SKM-1 (cell line): ENCODE measurements at regions not wholly inside any gene's neighbourhood (a gene's known extent, or its start where the extent isn't known, plus 50 kb on each side); places are given as distances from the start of the nearest gene placed in this dataset.

Experiments used
- DNase-seq: peaks from one replicate; lab custom pipeline; 2025; ENCODE audit not compliant: unreplicated experiment; lab: John Stamatoyannopoulos, UW

DNA sequence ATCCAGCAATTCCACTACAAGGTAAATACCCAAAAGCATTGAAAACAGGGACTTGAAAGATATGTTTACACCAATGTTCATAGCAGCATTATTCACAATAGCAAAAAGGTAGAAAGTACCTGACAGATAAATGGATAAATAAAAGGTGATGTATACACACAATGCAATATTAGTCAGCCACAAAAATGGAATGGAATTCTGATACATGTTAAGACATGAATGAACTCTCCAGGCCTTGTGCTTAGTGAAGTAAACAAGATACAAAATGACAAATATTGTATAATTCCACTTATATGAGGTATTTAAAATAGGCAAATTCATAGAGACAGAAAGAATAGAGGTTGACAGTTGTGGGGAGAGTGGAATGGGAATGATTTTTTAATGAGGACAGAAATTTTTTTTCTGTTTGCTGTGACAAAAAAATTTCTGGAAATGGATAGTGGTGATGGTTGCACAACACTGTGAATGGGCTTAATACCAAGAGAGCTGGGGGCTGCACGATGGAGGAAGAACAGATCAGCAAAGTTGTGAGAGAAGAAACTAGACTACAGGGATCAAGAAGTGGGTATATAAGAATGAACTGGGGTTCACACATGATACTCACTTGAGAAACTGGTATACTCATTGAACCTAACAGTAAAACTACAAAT lies 137.2 kb downstream of the MZT1 start:
- DNase-seq, result no peak

- DNase-seq, result no peak
These were observed 140.9 kb downstream of the MZT1 start for GRCh38 chr13:72586518-72586917.

- DNase-seq, result no peak
These were observed 142.2 kb downstream of the MZT1 start for GRCh38 chr13:72585254-72585653.

- no peak for DNase-seq
These were observed 156.2 kb downstream of the MZT1 start for GRCh38 chr13:72571191-72571590.

GRCh38 chr13:72570019-72570418 lies 157.4 kb downstream of the MZT1 start:
- DNase-seq, result no peak

DNA sequence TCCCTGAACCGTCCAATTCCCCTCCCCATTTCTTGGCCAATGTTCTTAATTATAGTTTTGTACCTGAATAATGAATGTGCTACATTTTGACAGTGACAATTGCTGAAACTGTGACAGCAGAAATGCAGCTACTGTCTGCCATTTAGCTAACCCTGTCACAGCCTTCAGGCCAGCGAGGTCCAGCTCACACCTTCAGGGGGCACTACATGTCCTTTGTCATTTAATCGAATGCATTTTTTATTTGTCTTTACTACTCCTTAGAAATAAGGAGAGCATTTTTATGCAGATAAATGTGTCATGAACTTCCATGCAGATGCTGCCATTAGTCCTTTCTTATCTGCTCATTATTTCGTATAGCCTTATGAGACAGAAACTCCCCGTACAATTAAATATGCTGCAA lies 159.9 kb downstream of the MZT1 start:
- no peak for DNase-seq

DNA sequence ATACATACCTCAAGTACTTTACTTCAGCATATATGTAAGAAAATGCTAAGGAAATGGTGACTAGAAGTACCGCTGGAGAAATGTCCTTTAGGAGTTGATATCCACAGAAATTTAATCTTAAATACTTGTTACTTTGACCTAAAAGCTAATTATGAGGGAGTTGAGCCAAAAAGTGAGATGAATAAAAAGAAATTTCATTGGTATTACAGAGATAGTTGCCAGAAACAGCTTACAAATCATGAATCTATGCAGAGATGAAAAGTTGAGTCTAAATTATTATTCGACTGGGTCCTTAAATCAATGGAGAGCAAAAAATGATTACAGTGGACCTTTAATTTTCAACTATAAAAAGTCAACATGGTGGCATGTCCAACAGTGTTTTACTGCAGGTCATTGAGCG lies 160.9 kb downstream of the MZT1 start:
- DNase-seq, result no peak

- peak; percentile 11 for DNase-seq
These were observed 161.5 kb downstream of the MZT1 start for GRCh38 chr13:72565893-72566292.

- no peak for DNase-seq
These were observed 164.7 kb downstream of the MZT1 start for GRCh38 chr13:72562686-72563085.

GRCh38 chr13:72561791-72562190 lies 165.6 kb downstream of the MZT1 start:
- no peak for DNase-seq

DNA sequence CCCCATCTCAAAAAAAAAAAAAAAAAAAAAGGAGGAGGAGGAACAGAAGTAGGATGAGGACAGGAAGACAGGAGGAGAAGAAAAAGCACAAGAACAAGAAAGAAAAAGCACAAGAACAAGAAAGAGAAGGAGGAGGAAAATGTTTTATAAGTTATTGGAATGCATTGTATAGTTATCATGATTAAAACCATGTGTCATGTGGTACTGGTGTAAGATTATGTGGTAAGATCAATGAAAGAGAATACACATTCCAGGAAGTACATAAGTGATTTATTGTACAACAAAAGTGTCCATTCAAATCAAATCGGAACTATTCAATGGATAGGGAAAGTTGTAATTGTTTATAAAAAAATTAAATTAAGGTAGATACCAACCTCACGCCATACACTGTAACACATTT lies 167.7 kb downstream of the MZT1 start:
- no peak for DNase-seq

DNA sequence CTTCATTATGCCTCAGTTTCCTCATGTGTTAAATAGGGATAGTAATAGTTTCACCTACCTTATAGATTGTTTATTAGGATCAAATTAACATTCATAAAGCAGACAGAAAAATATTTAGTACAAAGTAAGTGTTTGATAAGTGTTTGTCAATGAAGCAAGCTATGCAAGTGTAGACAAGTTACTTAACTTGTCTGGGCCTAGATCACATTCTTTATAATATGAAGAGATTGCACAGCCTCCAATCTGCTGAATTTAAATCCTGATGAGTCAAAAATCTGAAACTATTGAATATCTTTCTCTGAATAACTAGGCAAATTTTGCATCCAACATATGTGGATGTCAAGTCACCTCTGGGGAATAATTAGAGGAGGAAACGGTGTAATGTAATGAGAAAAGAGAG lies 170.5 kb downstream of the MZT1 start:
- DNase-seq, result no peak

DNA sequence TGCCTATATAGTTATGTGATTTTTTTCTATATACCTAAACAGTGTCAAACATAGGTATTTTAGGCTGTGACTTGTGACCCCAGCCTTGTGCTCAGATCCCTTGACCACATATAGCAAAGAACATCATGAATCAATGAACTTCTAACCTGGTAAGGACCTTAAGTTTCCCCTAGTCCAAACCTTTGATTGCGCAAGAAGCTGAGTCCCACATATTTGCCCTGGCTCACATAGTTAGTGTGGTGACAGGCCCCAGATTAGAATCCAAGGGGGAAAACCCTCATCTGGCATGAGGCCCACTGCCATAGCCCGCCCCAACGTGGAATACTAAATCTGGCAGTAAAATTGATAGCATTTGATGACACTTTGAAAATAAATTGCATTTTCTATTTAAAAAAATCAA lies 171.8 kb downstream of the MZT1 start:
- no peak for DNase-seq

DNA sequence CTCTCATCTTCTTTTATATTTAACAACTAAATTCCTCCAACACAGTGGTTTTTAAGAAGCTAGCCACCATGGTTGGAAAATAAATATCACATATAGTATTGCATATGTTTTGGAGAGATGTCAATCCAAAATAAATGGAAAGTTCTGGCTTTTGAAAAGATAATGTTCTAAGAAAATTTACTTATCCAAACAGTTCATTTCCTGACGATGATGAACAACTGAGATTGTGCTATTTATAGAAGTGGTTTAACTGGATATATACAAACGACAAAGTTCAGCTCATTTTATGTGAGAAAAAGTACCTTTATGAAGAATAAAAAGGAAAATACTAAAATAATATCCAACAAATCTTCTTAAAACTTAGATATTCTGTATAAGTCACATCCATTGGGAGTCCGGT lies 174.7 kb downstream of the MZT1 start:
- no peak for DNase-seq

- peak; percentile 5 for DNase-seq
These were observed 181.5 kb downstream of the MZT1 start for GRCh38 chr13:72545895-72546294.

DNA sequence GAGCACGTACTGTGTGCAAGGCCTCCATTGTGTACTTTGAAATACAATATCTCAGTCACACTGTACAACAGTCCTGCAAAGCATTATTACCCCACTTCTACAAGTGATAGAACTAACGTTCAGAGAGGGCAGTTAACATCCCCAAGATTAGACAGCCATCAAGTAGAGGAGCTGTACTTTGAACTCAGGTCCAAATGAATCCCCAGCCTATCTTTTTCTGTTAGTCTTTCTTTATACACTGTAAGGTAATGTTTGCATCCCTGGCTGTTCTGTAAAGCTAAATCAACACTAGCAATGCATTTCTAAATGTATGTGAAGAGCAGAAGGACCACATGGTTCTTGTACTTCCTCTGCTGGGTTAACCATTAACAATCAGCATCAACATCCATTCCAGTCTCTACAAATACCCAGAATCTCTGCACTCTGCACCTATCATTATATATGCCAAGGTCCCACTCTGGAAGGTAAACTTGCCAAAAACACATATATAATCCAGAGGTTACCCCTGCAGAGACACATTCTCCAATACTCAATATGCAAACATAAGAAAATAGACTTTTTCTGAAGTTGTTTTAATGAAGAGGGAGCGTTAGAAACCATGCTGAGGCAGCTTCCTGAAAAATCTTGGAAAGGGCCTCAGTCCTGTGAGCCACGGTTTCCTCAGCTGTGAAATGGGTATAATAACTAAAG lies 182.3 kb downstream of the MZT1 start:
- no peak for DNase-seq

DNA sequence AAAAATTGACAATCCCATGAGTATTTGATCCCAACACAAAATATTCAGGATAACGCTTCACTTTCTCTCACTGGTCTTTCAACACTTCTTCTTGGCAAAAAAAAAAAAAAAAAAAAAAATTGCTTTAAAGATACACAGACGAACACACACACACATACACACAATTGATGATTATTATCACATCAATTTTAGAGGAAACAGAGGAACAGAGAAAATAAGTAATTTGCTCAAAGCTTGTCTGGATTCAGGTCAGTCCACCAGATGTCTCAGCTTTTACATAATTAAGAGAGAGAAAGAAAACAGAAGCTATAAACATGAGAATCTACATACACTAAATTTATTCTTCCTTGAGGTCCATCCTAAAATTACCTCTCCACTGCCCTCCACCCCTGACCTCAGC lies 183.4 kb downstream of the MZT1 start:
- DNase-seq, result no peak

DNA sequence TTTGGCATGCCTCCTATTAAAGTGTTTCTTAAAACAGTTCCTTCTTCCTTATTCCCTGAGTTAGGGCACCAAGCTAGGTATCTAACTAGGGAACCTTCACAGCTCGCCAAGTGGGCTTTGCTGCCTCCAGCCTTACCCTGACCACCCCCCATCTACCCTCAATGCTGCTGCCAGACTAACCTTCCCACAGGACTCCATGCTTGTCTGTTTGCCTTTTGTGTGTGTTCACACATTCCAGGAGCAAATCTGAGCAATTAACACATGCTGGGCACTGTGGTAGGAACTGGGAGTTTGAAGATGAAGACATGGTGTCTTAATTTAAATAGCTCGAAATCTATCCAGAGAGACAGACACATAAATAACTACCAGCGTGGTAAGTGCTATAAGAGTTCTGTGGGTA lies 185.2 kb downstream of the MZT1 start:
- DNase-seq, result no peak

DNA sequence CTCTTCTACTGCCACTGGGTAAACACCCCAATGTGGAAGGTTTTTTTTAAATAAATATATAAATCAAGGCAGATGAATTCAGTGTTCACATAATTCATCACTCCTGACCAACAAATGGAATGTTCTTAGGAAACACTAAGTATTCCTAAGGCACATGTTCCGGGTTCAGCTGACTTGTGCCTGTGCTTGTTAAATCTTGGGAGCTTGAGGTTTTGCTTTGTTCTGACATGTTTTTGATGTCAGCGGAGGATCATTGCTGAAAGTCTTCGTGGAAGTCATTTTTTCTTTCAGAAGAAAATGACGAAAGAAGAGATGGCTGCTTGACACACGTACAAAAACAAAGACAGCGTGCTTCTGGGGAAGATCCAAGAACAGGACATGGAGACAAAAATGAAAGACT lies 185.8 kb downstream of the MZT1 start:
- no peak for DNase-seq

DNA sequence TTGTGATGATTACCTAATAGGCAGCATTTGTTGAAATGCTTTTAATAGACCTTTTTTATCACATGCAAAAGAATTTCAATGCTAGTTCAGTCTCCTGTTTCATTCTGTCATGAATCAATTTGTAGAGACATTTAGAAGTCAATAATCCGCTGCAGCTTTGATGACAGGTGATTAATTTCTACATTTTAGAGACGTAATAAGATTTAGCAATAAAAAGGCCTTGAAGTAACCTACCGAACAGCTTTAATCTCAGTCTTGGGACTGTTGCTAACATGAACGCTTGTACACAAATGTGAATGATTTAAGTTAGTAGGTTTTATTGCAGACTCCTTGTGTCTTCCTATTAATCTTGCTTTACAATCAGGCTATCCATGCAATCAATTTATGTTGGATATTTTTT lies 186.5 kb downstream of the MZT1 start:
- DNase-seq, result no peak

- DNase-seq, result no peak
These were observed 187.5 kb downstream of the MZT1 start for GRCh38 chr13:72539925-72540324.

DNA sequence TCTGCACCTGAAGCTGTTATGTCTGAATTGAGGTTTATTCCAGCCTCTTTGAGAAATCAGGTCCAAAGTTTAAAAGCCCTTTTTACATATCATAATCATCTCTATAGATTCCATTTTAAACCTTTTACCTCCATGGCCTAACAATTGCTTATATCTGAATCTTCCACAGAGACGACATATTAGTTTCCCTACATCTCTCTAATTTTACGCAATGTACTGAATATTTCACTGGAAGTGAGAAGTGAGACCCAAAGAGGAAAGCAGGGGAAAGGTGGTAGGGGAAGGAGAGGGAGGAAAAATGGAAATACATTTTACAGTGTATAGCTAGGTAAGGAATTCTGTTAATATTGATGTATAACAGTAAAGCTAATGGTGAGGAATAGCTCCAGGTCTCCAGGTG lies 189.6 kb downstream of the MZT1 start:
- no peak for DNase-seq

GRCh38 chr13:72537395-72537780 lies 190.0 kb downstream of the MZT1 start:
- no peak for DNase-seq
